ENCODE measurements at regions not wholly inside any gene's neighbourhood (a gene's known extent, or its start where the extent isn't known, plus 50 kb on each side); places are given as distances from the start of the nearest gene placed in this dataset.

DNA sequence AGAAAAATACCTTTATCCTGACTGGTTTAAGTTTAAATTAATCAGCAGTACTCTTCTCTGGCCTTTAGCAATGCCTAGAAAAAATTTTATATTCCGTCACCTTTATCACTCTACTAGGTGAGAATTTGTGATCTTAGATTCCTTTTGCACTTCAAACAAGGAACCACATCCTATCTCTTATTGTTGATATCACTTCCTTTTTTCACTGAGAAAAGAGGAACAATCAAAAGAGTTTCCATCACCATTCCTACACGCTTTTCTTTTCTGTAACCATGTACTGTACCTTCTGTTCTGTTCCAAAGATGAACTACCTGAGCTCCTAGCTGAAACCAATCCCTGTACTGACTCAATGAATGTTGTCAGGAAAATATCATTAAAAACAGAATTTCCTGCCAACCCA lies 1379.0 kb upstream of the MIR17HG start:
- intact Hi-C loops (cut with DNase I): no loop called here
- H3K36me3 ChIP-seq: no peaks in the 10 kb centered on the region
- no peak overlapping the region for H3K27ac ChIP-seq
- no peak for DNase-seq (ENCODE audit: extremely low spot score in 2 of 2)
- no peaks in the 10 kb centered on the region for H3K27me3 ChIP-seq
- no peak for TF ChIP-seq POLR2AphosphoS5 (IDR thresholded peaks at IDR 0.05; ENCODE audit: insufficient read depth in 1 of 2, low read depth in 1 of 2)
- TF ChIP-seq, protein P1, sequence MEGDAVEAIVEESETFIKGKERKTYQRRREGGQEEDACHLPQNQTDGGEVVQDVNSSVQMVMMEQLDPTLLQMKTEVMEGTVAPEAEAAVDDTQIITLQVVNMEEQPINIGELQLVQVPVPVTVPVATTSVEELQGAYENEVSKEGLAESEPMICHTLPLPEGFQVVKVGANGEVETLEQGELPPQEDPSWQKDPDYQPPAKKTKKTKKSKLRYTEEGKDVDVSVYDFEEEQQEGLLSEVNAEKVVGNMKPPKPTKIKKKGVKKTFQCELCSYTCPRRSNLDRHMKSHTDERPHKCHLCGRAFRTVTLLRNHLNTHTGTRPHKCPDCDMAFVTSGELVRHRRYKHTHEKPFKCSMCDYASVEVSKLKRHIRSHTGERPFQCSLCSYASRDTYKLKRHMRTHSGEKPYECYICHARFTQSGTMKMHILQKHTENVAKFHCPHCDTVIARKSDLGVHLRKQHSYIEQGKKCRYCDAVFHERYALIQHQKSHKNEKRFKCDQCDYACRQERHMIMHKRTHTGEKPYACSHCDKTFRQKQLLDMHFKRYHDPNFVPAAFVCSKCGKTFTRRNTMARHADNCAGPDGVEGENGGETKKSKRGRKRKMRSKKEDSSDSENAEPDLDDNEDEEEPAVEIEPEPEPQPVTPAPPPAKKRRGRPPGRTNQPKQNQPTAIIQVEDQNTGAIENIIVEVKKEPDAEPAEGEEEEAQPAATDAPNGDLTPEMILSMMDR (IDR thresholded peaks at IDR 0.05): no peak
- no peak for TF ChIP-seq POLR2A (IDR thresholded peaks at IDR 0.05)
- no peaks in the 10 kb centered on the region for H3K9me3 ChIP-seq
- H3K4me1 ChIP-seq: no peaks in the 10 kb centered on the region
- no peak overlapping the region for H3K4me3 ChIP-seq

DNA sequence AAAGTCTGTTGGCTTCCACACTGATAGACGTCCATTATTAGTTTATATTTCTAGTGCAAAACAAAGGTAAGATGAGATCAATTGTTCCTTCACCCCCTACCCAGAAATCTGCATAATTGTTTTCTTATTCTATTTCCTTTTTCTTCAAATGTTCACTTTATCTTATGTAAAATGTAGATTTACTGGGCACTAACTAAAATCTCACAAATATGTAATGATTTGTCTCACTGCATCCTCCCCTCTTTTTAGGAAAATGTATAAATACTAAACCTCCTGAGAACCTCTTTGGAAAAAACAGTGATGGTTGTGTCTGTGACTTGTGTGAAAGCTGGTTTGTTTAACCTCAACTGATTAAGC lies 1377.2 kb upstream of the MIR17HG start:
- no peaks in the 10 kb centered on the region for H3K27me3 ChIP-seq
- TF ChIP-seq, protein P1 (IDR thresholded peaks at IDR 0.05): no peak
- no peak for TF ChIP-seq POLR2A (IDR thresholded peaks at IDR 0.05)
- TF ChIP-seq POLR2AphosphoS5 (IDR thresholded peaks at IDR 0.05; ENCODE audit: insufficient read depth in 1 of 2, low read depth in 1 of 2): no peak
- H3K27ac ChIP-seq: no peak overlapping the region
- no peaks in the 10 kb centered on the region for H3K9me3 ChIP-seq
- DNase-seq (ENCODE audit: extremely low spot score in 2 of 2): no peak
- no peaks in the 10 kb centered on the region for H3K4me1 ChIP-seq
- H3K36me3 ChIP-seq: no peaks in the 10 kb centered on the region
- intact Hi-C loops (cut with DNase I): no loop called here
- H3K4me3 ChIP-seq: no peak overlapping the region

DNA sequence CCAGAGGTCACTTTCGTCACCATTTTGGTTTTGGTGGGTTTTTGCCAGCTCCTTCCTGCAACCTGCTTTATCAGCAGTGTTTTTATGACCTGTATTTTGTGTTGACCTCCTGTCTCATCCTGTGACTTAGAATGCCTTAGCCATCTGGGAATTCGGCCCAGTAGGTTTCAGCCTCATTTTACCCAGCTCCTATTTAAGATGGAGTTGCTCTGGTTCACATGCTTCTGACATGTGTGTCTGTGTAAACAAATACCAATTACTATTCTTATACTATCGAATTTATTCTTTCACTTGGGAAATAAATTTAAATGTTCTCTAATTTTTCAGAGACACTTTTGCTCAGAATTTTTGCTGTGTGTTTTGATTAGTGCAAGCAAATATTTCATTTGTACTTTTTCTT lies 1370.3 kb upstream of the MIR17HG start:
- no peaks in the 10 kb centered on the region for H3K4me1 ChIP-seq
- no peaks in the 10 kb centered on the region for H3K36me3 ChIP-seq
- TF ChIP-seq, protein P1 (IDR thresholded peaks at IDR 0.05): no peak
- no peak for TF ChIP-seq POLR2AphosphoS5 (IDR thresholded peaks at IDR 0.05; ENCODE audit: insufficient read depth in 1 of 2, low read depth in 1 of 2)
- no peak for TF ChIP-seq POLR2A (IDR thresholded peaks at IDR 0.05)
- DNase-seq (ENCODE audit: extremely low spot score in 2 of 2): no peak
- no peak overlapping the region for H3K27ac ChIP-seq
- H3K9me3 ChIP-seq: no peaks in the 10 kb centered on the region
- intact Hi-C loops (cut with DNase I): no loop called here
- H3K27me3 ChIP-seq: no peaks in the 10 kb centered on the region
- H3K4me3 ChIP-seq: no peak overlapping the region

DNA sequence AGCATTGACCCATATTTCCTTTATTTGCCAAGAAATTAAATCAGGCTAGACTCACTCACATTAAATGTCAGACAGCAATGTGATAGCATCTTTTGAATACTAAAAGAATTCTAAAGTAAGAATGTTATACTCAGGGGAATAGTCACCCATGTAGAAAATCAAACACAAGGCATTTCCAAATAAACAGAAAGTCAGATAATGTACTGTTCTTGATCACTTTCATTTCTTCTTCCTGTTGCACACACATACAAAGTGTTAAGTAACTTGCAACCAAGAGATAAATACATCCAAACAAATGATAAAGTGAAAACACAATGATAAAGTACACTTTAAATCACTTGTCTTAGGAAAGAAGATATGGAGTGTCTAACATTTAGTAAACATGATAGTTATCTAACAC lies 1366.6 kb upstream of the MIR17HG start:
- no peaks in the 10 kb centered on the region for H3K4me1 ChIP-seq
- H3K27ac ChIP-seq: no peak overlapping the region
- intact Hi-C loops (cut with DNase I): no loop called here
- H3K27me3 ChIP-seq: no peaks in the 10 kb centered on the region
- no peak for DNase-seq (ENCODE audit: extremely low spot score in 2 of 2)
- H3K9me3 ChIP-seq: no peaks in the 10 kb centered on the region
- no peak overlapping the region for H3K4me3 ChIP-seq
- TF ChIP-seq, protein P1 (IDR thresholded peaks at IDR 0.05): no peak
- H3K36me3 ChIP-seq: no peaks in the 10 kb centered on the region

DNA sequence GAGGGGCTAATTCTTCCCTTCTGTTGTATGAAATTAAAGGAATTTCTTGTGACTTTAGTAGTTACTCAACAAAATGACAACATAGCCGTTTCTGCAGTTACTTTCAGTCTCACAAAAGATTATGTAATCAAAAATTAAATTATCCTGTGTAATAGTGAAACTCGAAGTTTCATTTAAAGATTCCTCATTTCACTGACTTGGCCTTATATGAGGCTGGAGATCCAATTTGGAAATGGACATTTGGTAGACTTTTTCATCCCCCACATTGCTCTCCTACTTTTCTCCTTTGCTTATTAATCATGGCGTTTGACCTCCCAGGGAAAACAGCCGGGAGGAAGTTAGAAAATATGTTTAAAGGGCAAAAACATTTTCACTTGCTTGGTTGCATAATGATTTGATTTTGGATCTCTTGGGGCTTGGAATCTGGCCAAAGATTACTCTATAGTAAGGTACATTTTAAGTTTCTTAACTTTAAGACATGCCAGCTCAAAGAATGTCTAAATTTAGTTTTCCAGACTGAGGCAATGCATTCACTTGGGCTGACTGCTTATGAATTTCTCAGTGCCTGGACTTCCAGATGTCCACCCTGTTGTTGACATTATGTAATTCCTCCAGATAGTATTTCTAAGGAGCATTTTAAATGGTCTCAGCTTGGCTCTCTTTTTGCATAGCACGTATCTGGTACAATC lies 1364.9 kb upstream of the MIR17HG start:
- H3K9me3 ChIP-seq: no peaks in the 10 kb centered on the region
- no peak overlapping the region for H3K27ac ChIP-seq
- no peak for TF ChIP-seq POLR2AphosphoS5 (IDR thresholded peaks at IDR 0.05; ENCODE audit: insufficient read depth in 1 of 2, low read depth in 1 of 2)
- no peak for TF ChIP-seq POLR2A (IDR thresholded peaks at IDR 0.05)
- H3K4me1 ChIP-seq: no peaks in the 10 kb centered on the region
- no peaks in the 10 kb centered on the region for H3K27me3 ChIP-seq
- DNase-seq (ENCODE audit: extremely low spot score in 2 of 2): no peak
- H3K36me3 ChIP-seq: no peaks in the 10 kb centered on the region
- H3K4me3 ChIP-seq: no peak overlapping the region
- intact Hi-C loops (cut with DNase I): no loop called here

All from vagina (tissue), 2 donors.